Spleen (tissue), 7 donors: ENCODE measurements at regions not wholly inside any gene's neighbourhood (a gene's known extent, or its start where the extent isn't known, plus 50 kb on each side); places are given as distances from the start of the nearest gene placed in this dataset.

Source experiments
- POLR2A ChIP-seq, 3 donors: fragments of 450-650 bp; IDR thresholded peaks; one replicate each; pipeline ENCODE4 v1.5.1; 2017; ENCODE audit warnings: antibody characterized with exemption in 3 of 3, mild to moderate bottlenecking in 1 of 3
- POLR2AphosphoS5 ChIP-seq, 3 donors: sonication (generic); formaldehyde crosslinking; IDR thresholded peaks; one replicate each; pipeline ENCODE4 v1.5.1; 2017; ENCODE audit warnings: antibody characterized with exemption in 3 of 3
- TF ChIP-seq, protein P1 (sequence below), 11 experiments: fragments of 200-600 bp in 7 of 11; fragments of 450-650 bp in 4 of 11; sonication (generic) in 4 of 11; IDR thresholded peaks in 8 of 11; conservative IDR thresholded peaks in 3 of 11; 1 replicate in 7 of 11; 2 replicates in 4 of 11; pipeline versions ENCODE4 v1.4.0 to v1.8.0; 2016 to 2021; ENCODE audit warnings: antibody characterized with exemption in 11 of 11, inconsistent platforms in 4 of 11, mild to moderate bottlenecking in 1 of 11
- donor health status: DM: no; HTN: no; CAD: no; lungs with moderate emphysema.
- donor health status: DM: no; HTN: no; CAD: no.
- donor health status: DM: no; HTN: no; CAD: no.

- TF ChIP-seq, protein P1, sequence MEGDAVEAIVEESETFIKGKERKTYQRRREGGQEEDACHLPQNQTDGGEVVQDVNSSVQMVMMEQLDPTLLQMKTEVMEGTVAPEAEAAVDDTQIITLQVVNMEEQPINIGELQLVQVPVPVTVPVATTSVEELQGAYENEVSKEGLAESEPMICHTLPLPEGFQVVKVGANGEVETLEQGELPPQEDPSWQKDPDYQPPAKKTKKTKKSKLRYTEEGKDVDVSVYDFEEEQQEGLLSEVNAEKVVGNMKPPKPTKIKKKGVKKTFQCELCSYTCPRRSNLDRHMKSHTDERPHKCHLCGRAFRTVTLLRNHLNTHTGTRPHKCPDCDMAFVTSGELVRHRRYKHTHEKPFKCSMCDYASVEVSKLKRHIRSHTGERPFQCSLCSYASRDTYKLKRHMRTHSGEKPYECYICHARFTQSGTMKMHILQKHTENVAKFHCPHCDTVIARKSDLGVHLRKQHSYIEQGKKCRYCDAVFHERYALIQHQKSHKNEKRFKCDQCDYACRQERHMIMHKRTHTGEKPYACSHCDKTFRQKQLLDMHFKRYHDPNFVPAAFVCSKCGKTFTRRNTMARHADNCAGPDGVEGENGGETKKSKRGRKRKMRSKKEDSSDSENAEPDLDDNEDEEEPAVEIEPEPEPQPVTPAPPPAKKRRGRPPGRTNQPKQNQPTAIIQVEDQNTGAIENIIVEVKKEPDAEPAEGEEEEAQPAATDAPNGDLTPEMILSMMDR (IDR thresholded peaks at IDR 0.05 in 8 of 11, conservative IDR thresholded peaks at IDR 0.05 in 3 of 11), result no peak
- no peak for TF ChIP-seq POLR2A (IDR thresholded peaks at IDR 0.05)
- no peak for TF ChIP-seq POLR2AphosphoS5 (IDR thresholded peaks at IDR 0.05)
Observed at GRCh38 chr11:10373929-10374328, 69.1 kb downstream of the ADM start.
